Loucy (cell line): ENCODE measurements at regions not wholly inside any gene's neighbourhood (a gene's known extent, or its start where the extent isn't known, plus 50 kb on each side); places are given as distances from the start of the nearest gene placed in this dataset.
A peak's percentile ranks its signal among the peaks of the same experiment; 100 is the strongest.

Experiments used
- H2AFZ ChIP-seq: fragments of 200-600 bp; sonication (generic); 2 replicates; pipeline ENCODE4 v1.6.0; 2016; ENCODE audit warnings: antibody characterized with exemption, mild to moderate bottlenecking, low read length, moderate library complexity
- H3F3A ChIP-seq: fragments of 200-600 bp; 2 replicates; pipeline ENCODE4 v1.6.0; 2016; ENCODE audit warnings: antibody characterized with exemption, low read depth, mild to moderate bottlenecking
- H3K27me3 ChIP-seq: fragments of 200-600 bp; sonication (generic); 2 replicates; pipeline ENCODE4 v1.6.1; 2014; ENCODE audit warnings: low read length, mild to moderate bottlenecking; ENCODE audit not compliant: insufficient read depth, poor library complexity, severe bottlenecking
- H3K36me3 ChIP-seq: fragments of 200-600 bp; sonication (generic); 2 replicates; pipeline ENCODE4 v1.6.1; 2016; ENCODE audit warnings: low read length; ENCODE audit not compliant: insufficient read depth
- H3K4me1 ChIP-seq: fragments of 200-600 bp; sonication (generic); 2 replicates; pipeline ENCODE4 v1.5.1; 2014; ENCODE audit warnings: low read length, mild to moderate bottlenecking; ENCODE audit not compliant: insufficient read depth, poor library complexity, severe bottlenecking
- H3K4me2 ChIP-seq: fragments of 200-600 bp; sonication (generic); 2 replicates; pipeline ENCODE4 v1.6.0; 2014; ENCODE audit warnings: antibody characterized with exemption, low read length, low read depth, mild to moderate bottlenecking; ENCODE audit not compliant: poor library complexity, severe bottlenecking
- H3K4me3 ChIP-seq: fragments of 200-600 bp; sonication (generic); 2 replicates; pipeline ENCODE4 v1.5.1; 2014; ENCODE audit warnings: low read length, mild to moderate bottlenecking, mixed read lengths; ENCODE audit not compliant: poor library complexity, severe bottlenecking
- H3K79me2 ChIP-seq: fragments of 200-600 bp; sonication (generic); 2 replicates; pipeline ENCODE4 v1.6.1; 2014; ENCODE audit warnings: low read length; ENCODE audit not compliant: insufficient read depth
- H3K9ac ChIP-seq: fragments of 200-600 bp; sonication (generic); 2 replicates; pipeline ENCODE4 v1.6.0; 2014; ENCODE audit warnings: mild to moderate bottlenecking, low read depth, low read length, moderate library complexity; ENCODE audit not compliant: poor library complexity, severe bottlenecking
- H3K9me2 ChIP-seq: fragments of 200-600 bp; sonication (generic); replicated peaks from 2 replicates; pipeline ENCODE4 v1.6.1; 2016; ENCODE audit warnings: low read depth, low read length, mixed read lengths
- H3K9me3 ChIP-seq: fragments of 200-600 bp; sonication (generic); 2 replicates; pipeline ENCODE4 v1.6.1; 2014; ENCODE audit warnings: mild to moderate bottlenecking, antibody characterized with exemption, low read length, low read depth; ENCODE audit not compliant: insufficient read depth
- H4K20me1 ChIP-seq: fragments of 200-600 bp; sonication (generic); 2 replicates; pipeline ENCODE4 v1.6.0; 2014; ENCODE audit warnings: antibody characterized with exemption, low read length, mild to moderate bottlenecking; ENCODE audit not compliant: insufficient read depth, poor library complexity, severe bottlenecking
- EZH2phosphoT487 ChIP-seq: fragments of 200-600 bp; IDR thresholded peaks from 2 replicates; pipeline ENCODE4 v1.6.1; 2018; ENCODE audit warnings: antibody characterized with exemption, mild to moderate bottlenecking, moderate library complexity, borderline replicate concordance
- TF ChIP-seq, protein P1 (sequence below): fragments of 200-600 bp; sonication (generic); conservative IDR thresholded peaks from 2 replicates; pipeline ENCODE4 v1.5.1; 2014; ENCODE audit warnings: mild to moderate bottlenecking, antibody characterized with exemption, low read length

DNA sequence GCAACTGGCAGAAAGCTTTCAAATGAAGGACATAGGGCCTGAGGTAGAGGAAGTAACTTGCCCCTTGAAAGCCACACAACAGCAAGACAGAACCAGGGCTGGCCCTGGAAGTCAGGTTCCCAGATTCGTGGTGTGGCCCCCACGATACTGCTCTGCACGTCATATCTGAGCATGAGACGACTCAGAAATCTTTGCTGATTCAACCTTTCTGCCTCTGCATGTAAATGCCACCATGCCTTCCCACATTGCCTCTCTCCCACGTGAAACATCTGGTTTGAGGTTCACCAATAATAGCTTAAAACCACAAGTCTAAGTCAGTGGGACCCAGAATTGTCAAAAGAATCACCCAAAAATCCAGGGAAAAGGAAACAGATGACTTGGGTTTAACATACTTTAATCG is 214.0 kb upstream of the TRIB2 start:
- Histone ChIP-seq H3K79me2 (no peaks in the 10 kb centered on the region), H3K9me3 (no peaks in the 10 kb centered on the region), H2AFZ (peak overlapping the region; percentile 12; the same call in 1 of the 2 replicates), H3K9me2 (no peaks in the 10 kb centered on the region), H3K4me2 (peak overlapping the region; percentile 6), H3K36me3 (no peaks in the 10 kb centered on the region), H3K9ac (no peak overlapping the region), H3K4me1 (peaks cover 96% of the 10 kb centered on the region), H4K20me1 (no peaks in the 10 kb centered on the region), H3K4me3 (no peak overlapping the region), H3F3A (no peaks in the 10 kb centered on the region; the same call in 1 of the 2 replicates), H3K27me3 (no peaks in the 10 kb centered on the region)
- TF ChIP-seq, protein P1, sequence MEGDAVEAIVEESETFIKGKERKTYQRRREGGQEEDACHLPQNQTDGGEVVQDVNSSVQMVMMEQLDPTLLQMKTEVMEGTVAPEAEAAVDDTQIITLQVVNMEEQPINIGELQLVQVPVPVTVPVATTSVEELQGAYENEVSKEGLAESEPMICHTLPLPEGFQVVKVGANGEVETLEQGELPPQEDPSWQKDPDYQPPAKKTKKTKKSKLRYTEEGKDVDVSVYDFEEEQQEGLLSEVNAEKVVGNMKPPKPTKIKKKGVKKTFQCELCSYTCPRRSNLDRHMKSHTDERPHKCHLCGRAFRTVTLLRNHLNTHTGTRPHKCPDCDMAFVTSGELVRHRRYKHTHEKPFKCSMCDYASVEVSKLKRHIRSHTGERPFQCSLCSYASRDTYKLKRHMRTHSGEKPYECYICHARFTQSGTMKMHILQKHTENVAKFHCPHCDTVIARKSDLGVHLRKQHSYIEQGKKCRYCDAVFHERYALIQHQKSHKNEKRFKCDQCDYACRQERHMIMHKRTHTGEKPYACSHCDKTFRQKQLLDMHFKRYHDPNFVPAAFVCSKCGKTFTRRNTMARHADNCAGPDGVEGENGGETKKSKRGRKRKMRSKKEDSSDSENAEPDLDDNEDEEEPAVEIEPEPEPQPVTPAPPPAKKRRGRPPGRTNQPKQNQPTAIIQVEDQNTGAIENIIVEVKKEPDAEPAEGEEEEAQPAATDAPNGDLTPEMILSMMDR: no peak
- TF ChIP-seq EZH2phosphoT487: no peak

DNA sequence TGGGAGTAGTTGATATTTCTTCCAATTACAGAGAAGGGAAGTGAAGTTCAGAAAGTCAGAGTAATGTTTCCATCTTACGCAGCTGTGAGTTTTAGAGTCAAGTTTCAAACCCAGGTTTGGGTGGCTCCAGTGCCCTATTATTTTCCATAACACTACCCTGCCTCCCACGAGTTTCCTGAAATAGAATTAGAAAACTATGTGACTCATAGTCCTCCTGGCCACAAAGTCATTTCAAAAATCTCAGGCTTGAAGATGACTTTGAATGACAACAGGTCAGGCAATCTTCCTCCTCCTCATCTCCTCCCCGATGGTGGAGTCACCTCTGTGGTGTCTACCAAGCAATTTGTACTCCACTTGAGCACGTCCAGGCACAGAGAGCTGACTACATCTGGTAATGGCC is 212.3 kb upstream of the TRIB2 start:
- Histone ChIP-seq H3K9me2 (no peaks in the 10 kb centered on the region), H4K20me1 (no peaks in the 10 kb centered on the region), H3K9me3 (no peaks in the 10 kb centered on the region)

DNA sequence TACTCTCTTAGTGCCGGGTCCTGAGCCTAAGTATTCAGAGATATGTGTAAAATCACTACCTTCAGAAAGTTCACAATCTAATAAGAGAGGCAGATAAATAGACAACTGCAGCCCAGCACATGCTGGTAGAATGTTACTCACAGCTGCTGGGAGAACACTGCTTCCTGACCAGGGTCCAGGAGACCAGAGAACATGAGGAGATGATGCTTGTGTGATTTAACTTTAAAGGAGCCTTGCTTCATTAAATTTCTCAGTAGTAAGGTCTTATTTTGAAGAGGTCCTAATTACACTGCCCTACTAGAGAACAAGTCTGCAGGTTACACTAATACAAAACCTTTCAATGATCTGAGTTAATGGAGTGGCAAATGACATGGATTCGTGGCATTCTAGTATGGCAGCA is 209.9 kb upstream of the TRIB2 start:
- Histone ChIP-seq H3K9ac (peak overlapping the region; percentile 6), H3K9me2 (no peaks in the 10 kb centered on the region), H3K4me3 (peak overlapping the region; percentile 34), H3K79me2 (no peaks in the 10 kb centered on the region), H4K20me1 (no peaks in the 10 kb centered on the region), H3K4me1 (peaks cover 73% of the 10 kb centered on the region), H3K4me2 (peak overlapping the region; percentile 62), H3K9me3 (no peaks in the 10 kb centered on the region), H2AFZ (no peak overlapping the region), H3K27me3 (no peaks in the 10 kb centered on the region), H3K36me3 (no peaks in the 10 kb centered on the region), H3F3A (no peaks in the 10 kb centered on the region; the same call in 1 of the 2 replicates)
- TF ChIP-seq, protein P1: no peak
- no peak for TF ChIP-seq EZH2phosphoT487

More for the DNA sequence above, 212.3 kb upstream of the TRIB2 start:
- no peaks in the 10 kb centered on the region for H3K36me3 ChIP-seq
- no peak overlapping the region for H3K4me2 ChIP-seq
- H2AFZ ChIP-seq: no peak overlapping the region
- H3K27me3 ChIP-seq: no peaks in the 10 kb centered on the region
- H3K9ac ChIP-seq: no peak overlapping the region
- H3K79me2 ChIP-seq: no peaks in the 10 kb centered on the region
- no peak overlapping the region for H3K4me3 ChIP-seq
- peaks cover 90% of the 10 kb centered on the region for H3K4me1 ChIP-seq
- H3F3A ChIP-seq: no peaks in the 10 kb centered on the region; the same call in 1 of the 2 replicates
- no peak for TF ChIP-seq EZH2phosphoT487
- TF ChIP-seq, protein P1: no peak
